HEK293T (cell line): ENCODE measurements at regions not wholly inside any gene's neighbourhood (a gene's known extent, or its start where the extent isn't known, plus 50 kb on each side); places are given as distances from the start of the nearest gene placed in this dataset.

Experiments
- CTCF ChIA-PET: fragments of 350-600 bp; formaldehyde crosslinking; extraction: SDS; loops from one replicate; lab custom pipeline; 2021; ENCODE audit warnings: antibody characterized with exemption, inconsistent platforms; lab: Yijun Ruan, JAX
- POLR2A ChIA-PET: fragments of 350-600 bp; formaldehyde crosslinking; extraction: SDS; loops from one replicate; lab custom pipeline; 2020; ENCODE audit warnings: antibody characterized with exemption, inconsistent platforms; lab: Yijun Ruan, JAX
- DNase-seq: peaks from one replicate; pipeline ENCODE4 v3.0.0; 2012; ENCODE audit warnings: mixed read lengths; ENCODE audit errors: extremely low spot score
- ARNT ChIP-seq: fragments of 450-650 bp; IDR thresholded peaks from 2 replicates; pipeline ENCODE4 v1.6.1; 2017; ENCODE audit warnings: mild to moderate bottlenecking
- BHLHE40 ChIP-seq: fragments of 450-650 bp; IDR thresholded peaks from 2 replicates; pipeline ENCODE4 v1.6.1; 2016; ENCODE audit warnings: mild to moderate bottlenecking, moderate library complexity, borderline replicate concordance
- CTBP1 ChIP-seq: fragments of 450-650 bp; IDR thresholded peaks from 2 replicates; pipeline ENCODE4 v1.6.1; 2016; ENCODE audit warnings: borderline replicate concordance
- ELF4 ChIP-seq: fragments of 450-650 bp; IDR thresholded peaks from 2 replicates; pipeline ENCODE4 v1.6.1; 2017; ENCODE audit warnings: antibody characterized with exemption
- FOXA1 ChIP-seq: fragments of 450-650 bp; IDR thresholded peaks from 2 replicates; pipeline ENCODE4 v1.6.1; 2016; ENCODE audit warnings: mild to moderate bottlenecking
- FOXK2 ChIP-seq: fragments of 450-650 bp; IDR thresholded peaks from 2 replicates; pipeline ENCODE4 v1.6.1; 2016; ENCODE audit warnings: mild to moderate bottlenecking
- FOXM1 ChIP-seq: fragments of 450-650 bp; IDR thresholded peaks from 2 replicates; pipeline ENCODE4 v1.6.1; 2017; ENCODE audit warnings: mild to moderate bottlenecking, borderline replicate concordance
- HDGF ChIP-seq: fragments of 450-650 bp; IDR thresholded peaks from 2 replicates; pipeline ENCODE4 v1.6.1; 2017; ENCODE audit warnings: antibody characterized with exemption, borderline replicate concordance
- L3MBTL2 ChIP-seq: fragments of 450-650 bp; conservative IDR thresholded peaks from 2 replicates; pipeline ENCODE4 v1.6.1; 2016; ENCODE audit warnings: mild to moderate bottlenecking
- LEF1 ChIP-seq: fragments of 450-650 bp; IDR thresholded peaks from 2 replicates; pipeline ENCODE4 v1.6.1; 2017; ENCODE audit warnings: mild to moderate bottlenecking, borderline replicate concordance
- NFRKB ChIP-seq: fragments of 450-650 bp; IDR thresholded peaks from 2 replicates; pipeline ENCODE4 v1.6.1; 2016; ENCODE audit warnings: mild to moderate bottlenecking, moderate library complexity
- SP1 ChIP-seq: fragments of 450-650 bp; IDR thresholded peaks from 2 replicates; pipeline ENCODE4 v1.6.1; 2017
- SUZ12 ChIP-seq: fragments of 450-650 bp; IDR thresholded peaks from 2 replicates; pipeline ENCODE4 v1.6.1; 2016; ENCODE audit warnings: mild to moderate bottlenecking
- TARDBP ChIP-seq: fragments of 450-650 bp; IDR thresholded peaks from 2 replicates; pipeline ENCODE4 v1.6.1; 2016
- ZNF384 ChIP-seq: fragments of 450-650 bp; IDR thresholded peaks from 2 replicates; pipeline ENCODE4 v1.6.1; 2016
- TF ChIP-seq, protein P1 (sequence below): fragments of 450-650 bp; IDR thresholded peaks from 2 replicates; pipeline ENCODE4 v1.6.1; 2016

DNA sequence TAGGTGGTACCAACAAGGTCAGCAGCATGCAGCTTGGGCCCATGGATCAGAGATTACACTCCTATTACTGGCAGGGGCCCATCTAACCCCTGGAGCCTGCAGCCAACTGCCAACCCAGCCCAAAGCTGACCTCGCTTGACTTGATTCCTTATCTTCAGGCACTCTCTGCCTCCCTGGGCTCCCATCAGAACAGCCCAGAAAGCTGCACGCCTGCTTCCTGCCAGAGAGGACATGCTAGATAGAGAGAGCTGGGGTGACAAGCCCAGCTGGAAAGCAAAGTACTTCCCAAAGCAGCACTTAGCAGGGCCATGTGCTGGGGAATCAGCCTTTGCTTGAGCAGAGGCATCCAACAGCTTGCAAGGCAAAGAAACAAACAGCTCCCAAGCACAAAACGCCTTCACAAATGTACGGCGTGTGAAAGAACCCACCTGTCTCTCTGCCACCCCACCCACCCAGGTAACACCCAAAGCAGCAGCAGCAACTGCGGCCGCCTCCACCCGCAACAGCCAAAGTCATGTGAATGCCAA lies 74.2 kb upstream of the NLK start:
- ChIA-PET CTCF (no interaction called here), POLR2A (no interaction called here)
- DNase-seq: no peak
- TF ChIP-seq CTBP1 (no peak), ZNF384 (no peak)

DNA sequence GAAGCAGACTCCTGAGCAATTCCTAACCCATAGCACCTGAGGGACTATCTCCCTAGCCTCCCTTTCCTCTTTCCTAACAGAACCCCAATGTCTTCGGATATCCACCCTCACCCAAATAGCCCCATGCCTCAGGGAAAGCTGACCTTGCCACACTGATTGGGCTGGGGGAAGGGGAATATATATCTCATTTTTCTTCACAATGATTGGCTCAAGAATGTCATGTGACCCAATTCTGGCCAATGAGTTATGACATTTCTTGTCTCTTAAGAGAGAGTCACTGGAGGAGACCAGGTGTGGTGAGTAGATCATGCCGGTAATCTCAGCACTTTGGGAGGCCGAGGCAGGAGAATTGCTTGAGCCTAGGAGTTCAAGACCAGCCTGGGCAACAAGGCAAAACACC lies 71.9 kb upstream of the NLK start:
- TF ChIP-seq FOXM1: no peak
- no peak for TF ChIP-seq NFRKB
- TF ChIP-seq SP1: no peak
- no peak for TF ChIP-seq FOXA1
- TF ChIP-seq ZNF384: no peak
- TF ChIP-seq ELF4: no peak
- TF ChIP-seq, protein P1, sequence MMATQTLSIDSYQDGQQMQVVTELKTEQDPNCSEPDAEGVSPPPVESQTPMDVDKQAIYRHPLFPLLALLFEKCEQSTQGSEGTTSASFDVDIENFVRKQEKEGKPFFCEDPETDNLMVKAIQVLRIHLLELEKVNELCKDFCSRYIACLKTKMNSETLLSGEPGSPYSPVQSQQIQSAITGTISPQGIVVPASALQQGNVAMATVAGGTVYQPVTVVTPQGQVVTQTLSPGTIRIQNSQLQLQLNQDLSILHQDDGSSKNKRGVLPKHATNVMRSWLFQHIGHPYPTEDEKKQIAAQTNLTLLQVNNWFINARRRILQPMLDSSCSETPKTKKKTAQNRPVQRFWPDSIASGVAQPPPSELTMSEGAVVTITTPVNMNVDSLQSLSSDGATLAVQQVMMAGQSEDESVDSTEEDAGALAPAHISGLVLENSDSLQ: no peak
- DNase-seq: no peak
- CTCF ChIA-PET: no interaction called here
- POLR2A ChIA-PET: no interaction called here

DNA sequence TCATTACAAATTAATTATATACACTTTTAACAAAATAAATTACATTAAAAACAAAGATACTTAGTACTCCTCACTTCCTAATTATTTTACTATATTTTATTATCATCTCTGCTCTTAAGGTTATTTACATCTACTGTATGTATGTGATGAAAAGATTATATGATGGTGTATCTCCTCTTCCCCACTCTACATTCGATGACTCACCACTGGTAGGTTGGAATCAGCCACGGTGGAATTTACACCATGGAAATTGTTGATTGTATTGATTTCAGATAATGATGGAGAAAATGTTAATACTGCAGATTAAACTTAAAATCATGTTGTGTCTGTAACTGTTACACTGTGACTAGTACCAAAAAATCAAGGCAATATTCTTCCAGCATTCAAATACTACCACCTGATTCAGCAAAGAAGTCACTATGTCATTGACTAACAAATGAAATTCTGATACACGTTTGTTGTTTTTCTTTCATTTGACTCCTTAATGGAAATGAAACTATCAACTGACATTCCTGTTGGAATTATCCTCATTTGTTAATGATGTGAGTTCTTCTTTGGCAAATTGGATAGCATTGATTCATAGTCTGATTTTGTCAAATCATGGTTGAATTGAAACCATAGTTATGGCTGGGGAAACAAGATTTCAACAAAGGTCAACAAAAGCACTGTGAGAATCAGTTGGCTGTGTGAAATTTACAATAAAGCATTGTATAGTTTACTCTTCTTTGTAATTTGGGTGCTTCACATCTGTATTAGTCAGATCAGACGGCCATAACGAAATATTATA lies 69.0 kb upstream of the NLK start:
- no peak for DNase-seq
- TF ChIP-seq FOXA1 (no peak), LEF1 (no peak), SUZ12 (no peak), NFRKB (no peak), HDGF (no peak), BHLHE40 (no peak), FOXK2 (no peak), ELF4 (no peak), CTBP1 (no peak), TARDBP (no peak), ARNT (no peak), SP1 (no peak), ZNF384 (no peak), FOXM1 (no peak), L3MBTL2 (no peak)
- TF ChIP-seq, protein P1: no peak
- ChIA-PET POLR2A (no interaction called here), CTCF (no interaction called here)

DNA sequence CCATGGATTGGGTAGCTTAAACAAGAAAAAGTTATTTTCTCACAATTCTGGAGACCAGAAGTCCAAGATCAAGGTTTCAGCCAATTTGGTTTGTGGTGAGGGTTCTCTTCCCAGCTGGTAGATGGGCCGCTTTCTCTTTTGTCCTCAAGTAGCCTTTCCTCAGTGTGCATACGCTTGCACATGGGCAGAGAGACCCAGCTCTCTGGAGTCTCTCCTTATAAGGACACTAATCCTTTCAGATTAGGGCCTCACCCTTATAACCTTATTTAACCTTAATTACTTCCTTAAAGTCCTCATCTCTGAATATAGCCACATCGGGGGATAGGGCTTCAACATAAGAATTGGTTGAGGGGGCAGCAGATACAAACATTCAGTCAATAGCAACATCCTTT lies 68.4 kb upstream of the NLK start:
- TF ChIP-seq ZNF384 (no peak), LEF1 (no peak), TARDBP (no peak), SP1 (no peak), CTBP1 (no peak), FOXK2 (no peak), ELF4 (no peak), BHLHE40 (no peak), L3MBTL2 (no peak), FOXM1 (no peak), ARNT (no peak), NFRKB (no peak), HDGF (no peak)
- TF ChIP-seq, protein P1: no peak
- ChIA-PET POLR2A (no interaction called here), CTCF (interaction anchor here (1.6 kb wide), 1 partner anchor 12 kb away, joined by 3 read pairs; no protein-coding TSS in a partner anchor)
- DNase-seq: no peak

DNA sequence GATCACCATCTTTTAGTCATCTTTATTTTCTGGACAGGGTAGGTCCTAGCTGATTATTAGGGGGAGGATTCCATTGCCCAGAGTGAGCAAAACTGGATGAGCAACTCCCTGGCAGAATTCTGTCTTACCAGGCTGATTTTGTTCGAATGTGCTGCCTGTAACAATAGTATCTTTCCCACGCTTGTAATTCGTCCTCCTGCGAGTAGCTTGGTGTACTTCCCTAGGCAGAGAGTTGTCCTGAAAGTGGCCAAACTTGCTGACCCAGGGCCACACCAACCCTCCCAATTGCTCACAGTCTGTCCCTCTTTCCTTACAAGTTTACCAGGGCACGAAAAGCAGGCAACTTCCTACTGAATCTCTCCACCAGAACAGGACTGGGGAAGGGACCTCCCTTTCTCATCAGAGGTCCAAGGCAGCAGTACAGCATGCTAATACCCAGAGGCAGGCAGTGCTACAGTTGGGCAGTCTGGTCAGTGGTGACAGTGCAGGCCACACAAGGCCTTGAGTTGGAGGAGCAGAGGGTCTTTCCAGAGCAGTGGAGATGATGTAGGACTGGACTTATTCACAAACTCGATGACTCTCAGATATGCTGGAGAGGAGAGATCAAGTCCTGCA lies 67.8 kb upstream of the NLK start:
- CTCF ChIA-PET: interaction anchor here (1.6 kb wide), 1 partner anchor 11 kb away, joined by 3 read pairs; no protein-coding TSS in a partner anchor
- no peak for DNase-seq

More for the DNA sequence above, 67.8 kb upstream of the NLK start:
- POLR2A ChIA-PET: no interaction called here
- no peak for TF ChIP-seq TARDBP
- TF ChIP-seq FOXA1: no peak
- no peak for TF ChIP-seq SP1
- no peak for TF ChIP-seq SUZ12
- TF ChIP-seq CTBP1: no peak
- no peak for TF ChIP-seq L3MBTL2
- TF ChIP-seq ZNF384: no peak
- no peak for TF ChIP-seq NFRKB
- TF ChIP-seq BHLHE40: no peak
